Epithelial cell of proximal tubule (primary cell): ENCODE measurements at regions not wholly inside any gene's neighbourhood (a gene's known extent, or its start where the extent isn't known, plus 50 kb on each side); places are given as distances from the start of the nearest gene placed in this dataset.

Experiments used
- DNase-seq: peaks from one replicate; pipeline ENCODE4 v3.0.0-alpha.2; 2011; ENCODE audit warnings: low read depth
- H3K4me3 ChIP-seq: 2 replicates; pipeline ENCODE4 v1.5.1; 2011; ENCODE audit warnings: low read depth, mild to moderate bottlenecking, low read length
- TF ChIP-seq, protein P1 (sequence below): conservative IDR thresholded peaks from 2 replicates; pipeline ENCODE4 v1.5.1; 2012; ENCODE audit warnings: low read depth, mild to moderate bottlenecking, low read length

DNA sequence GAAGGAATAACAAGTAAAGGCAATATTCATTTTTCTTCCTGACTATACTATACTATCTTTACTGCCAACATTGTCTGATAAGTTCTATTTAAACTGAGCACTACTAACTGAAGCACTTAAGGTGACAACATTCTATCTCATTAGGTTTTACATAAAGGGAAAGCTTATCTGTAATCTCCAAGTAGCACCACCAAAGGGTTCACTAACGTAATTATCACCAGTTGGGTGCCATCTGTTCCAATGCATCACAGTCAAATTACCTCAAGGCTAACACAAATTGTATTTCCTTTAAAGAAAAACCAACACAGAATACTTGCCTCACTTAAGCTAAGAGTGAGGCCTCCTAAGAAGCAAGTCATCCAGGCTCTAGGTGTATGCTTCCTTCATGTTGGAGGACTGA is 453.8 kb downstream of the RAP2B start:
- H3K4me3 ChIP-seq, result no peak overlapping the region
- DNase-seq, result no peak
- TF ChIP-seq, protein P1, sequence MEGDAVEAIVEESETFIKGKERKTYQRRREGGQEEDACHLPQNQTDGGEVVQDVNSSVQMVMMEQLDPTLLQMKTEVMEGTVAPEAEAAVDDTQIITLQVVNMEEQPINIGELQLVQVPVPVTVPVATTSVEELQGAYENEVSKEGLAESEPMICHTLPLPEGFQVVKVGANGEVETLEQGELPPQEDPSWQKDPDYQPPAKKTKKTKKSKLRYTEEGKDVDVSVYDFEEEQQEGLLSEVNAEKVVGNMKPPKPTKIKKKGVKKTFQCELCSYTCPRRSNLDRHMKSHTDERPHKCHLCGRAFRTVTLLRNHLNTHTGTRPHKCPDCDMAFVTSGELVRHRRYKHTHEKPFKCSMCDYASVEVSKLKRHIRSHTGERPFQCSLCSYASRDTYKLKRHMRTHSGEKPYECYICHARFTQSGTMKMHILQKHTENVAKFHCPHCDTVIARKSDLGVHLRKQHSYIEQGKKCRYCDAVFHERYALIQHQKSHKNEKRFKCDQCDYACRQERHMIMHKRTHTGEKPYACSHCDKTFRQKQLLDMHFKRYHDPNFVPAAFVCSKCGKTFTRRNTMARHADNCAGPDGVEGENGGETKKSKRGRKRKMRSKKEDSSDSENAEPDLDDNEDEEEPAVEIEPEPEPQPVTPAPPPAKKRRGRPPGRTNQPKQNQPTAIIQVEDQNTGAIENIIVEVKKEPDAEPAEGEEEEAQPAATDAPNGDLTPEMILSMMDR, result no peak

DNA sequence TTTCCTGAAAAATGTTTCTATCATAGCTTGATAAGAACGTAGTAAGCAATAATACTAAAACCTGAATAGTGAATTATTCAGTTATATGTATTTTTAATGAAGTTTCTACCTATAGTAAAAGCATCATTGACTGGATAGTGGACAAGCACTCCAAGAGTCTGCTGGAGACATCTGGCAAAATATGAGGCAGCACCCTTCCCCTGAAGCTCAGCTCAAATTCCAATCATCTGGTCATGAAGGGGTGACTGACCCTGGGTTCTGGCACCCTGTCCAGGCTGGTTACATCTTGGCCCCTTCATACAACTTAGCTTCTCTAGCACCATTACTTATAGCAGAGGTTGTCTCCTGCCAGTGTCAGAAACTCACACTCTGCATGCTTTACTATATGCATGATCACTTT is 455.4 kb downstream of the RAP2B start:
- TF ChIP-seq, protein P1, result no peak
- DNase-seq, result no peak
- H3K4me3 ChIP-seq, result no peak overlapping the region

DNA sequence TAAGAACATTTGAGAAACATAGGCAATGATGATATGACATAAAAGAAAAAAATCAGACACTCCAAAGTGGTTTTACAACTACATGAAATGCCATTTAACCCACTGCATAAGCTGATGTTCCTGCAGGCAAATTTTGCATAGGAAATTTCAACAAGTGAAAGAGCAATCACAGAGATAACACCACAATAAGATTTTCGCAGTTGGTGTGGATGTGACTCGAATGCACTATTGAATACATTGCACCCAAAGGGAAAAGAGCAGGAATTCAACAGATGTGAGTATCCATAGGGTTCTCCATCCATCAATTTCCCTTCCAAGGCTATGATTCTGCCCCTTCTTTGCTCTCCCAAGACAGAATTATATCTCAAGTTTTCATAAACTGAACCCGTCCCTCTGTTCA is 456.1 kb downstream of the RAP2B start:
- no peak overlapping the region for H3K4me3 ChIP-seq
- DNase-seq, result no peak
- TF ChIP-seq, protein P1, result no peak

DNA sequence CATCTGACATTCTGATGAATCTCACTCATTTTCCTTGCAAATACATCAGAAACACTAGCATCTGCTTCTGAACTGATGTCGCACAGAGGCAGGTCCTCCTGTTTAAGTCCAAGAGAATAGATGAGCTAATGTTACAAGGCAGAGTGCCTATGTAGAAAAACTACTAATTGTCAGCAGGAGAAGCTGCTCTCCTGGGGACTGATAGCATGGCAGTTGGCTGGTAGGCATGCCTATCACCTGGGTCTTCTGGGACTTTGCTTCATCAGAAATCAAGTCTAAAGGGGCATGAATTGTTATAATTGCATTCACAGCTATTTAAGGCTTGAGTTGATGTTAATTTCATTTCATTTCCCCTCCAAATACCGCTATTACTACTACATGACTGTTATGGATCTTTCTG is 457.2 kb downstream of the RAP2B start:
- TF ChIP-seq, protein P1, result no peak
- no peak for DNase-seq
- no peak overlapping the region for H3K4me3 ChIP-seq

DNA sequence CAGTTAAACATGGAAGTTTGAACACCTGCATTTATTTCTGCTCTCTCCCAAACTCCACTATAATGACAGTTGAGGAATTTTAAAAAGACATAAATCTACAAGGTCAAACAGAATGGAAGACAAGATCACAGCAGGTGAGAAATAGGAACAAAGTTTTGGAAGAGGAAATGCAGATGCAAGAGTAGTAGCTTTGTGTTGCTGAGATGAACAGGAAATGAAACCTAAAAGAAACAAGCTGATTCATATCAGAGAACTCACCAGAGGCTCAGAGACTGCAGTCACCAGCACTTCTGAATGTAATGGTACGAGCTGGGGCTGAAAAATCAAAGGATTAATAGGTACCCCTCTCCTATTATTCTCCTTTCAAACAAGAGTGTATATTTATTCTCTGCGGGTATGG is 459.9 kb downstream of the RAP2B start:
- DNase-seq, result no peak
- TF ChIP-seq, protein P1, result no peak
- H3K4me3 ChIP-seq, result no peak overlapping the region

DNA sequence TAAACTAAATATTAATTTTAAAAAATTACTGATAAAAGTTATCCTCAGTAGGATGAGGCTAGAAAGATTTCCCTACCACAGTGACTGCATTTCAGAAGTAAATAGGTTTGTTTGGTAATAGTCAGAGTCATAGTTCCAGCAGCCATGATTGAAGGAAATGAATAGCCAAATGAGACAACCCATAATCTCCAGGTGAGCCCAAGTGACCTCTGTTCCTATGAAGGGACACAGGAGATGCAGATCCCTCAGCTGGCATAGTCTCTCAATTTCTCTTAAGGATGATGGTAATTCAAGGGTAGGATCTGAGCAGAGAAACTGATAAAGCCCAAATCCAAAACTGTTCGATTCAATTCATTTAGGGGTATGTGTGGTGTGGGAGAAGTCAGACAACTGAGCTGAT is 461.8 kb downstream of the RAP2B start:
- no peak overlapping the region for H3K4me3 ChIP-seq
- DNase-seq, result no peak
- TF ChIP-seq, protein P1, result no peak

DNA sequence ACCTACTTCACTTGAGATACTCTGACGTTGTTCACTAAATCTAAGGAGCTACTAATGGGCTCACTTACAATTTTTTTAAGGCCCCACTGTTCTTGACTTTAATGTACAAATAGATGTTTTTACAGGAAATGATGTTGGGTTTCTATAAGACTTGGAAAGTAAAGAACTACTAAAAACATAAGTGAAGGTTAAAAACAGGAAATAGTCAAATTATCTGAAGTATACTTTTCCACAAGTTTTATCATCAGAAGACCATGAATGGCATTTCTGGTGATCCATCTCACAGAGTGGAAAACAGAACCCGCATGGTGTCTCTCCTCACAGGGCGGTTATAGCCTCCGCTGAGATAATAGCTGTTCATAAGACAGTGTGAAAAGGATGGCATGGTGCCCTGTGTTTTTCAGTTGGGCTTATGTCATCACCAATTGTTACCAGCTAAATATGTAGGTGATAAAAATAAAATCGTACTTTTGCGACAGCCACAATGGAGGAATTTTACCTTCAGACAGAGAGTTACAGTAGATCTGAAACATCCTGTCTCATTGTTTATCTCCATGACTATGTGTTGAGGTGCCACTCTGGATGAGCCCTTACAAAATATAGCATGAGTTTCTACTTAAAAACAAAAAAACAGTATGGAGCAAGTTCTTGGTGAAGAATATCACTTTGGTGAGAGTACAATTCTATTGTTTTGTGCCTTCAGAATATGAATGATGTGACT is 462.4 kb downstream of the RAP2B start:
- H3K4me3 ChIP-seq, result no peak overlapping the region
- TF ChIP-seq, protein P1, result no peak
- DNase-seq, result no peak
